ENCODE measurements at regions not wholly inside any gene's neighbourhood (a gene's known extent, or its start where the extent isn't known, plus 50 kb on each side); places are given as distances from the start of the nearest gene placed in this dataset.
"Not testable (repeated sequence)": the region's sequence is repeated elsewhere in the genome, so short reads cannot be mapped to it uniquely, and the experiment has no call there.

DNA sequence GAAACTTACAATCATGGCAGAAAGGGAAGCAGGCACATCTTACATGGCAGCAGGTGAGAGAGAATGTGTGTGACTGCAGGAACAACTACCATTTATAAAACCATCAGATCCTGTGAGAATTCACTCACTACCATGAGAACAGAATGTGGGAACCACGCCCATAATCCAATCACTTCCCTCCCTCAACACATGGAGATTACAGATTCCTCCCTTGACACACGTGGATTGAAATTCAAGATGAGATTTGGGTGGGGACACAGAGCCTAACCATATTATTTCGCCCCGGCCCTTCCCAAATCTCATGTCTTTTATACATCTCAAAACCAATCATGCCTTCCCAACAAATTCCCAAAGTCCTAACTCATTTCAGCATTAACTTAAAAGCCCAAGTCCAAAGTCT is 203.6 kb downstream of the C12orf75 start:
- Histone ChIP-seq H3K4me2 (ENCODE audit: low read length) (no peak overlapping the region), H3K79me2 (ENCODE audit: insufficient read depth, low read length) (no peaks in the 10 kb centered on the region), H3K9me2 (ENCODE audit: insufficient read depth) (no peaks in the 10 kb centered on the region), H3K27ac (ENCODE audit: low read depth, low read length) (no peak overlapping the region), H3K36me3 (ENCODE audit: control insufficient read depth in 1 of 2, insufficient read depth in 2 of 2, low read length in 2 of 2) (no peaks in the 10 kb centered on the region), H4K20me1 (ENCODE audit: insufficient read depth) (no peaks in the 10 kb centered on the region), H3K9me3 (ENCODE audit: control insufficient read depth in 1 of 2, insufficient read depth in 1 of 2, low read depth in 1 of 2, low read length in 2 of 2) (peaks cover 0 to 10% of the 10 kb centered on the region in 2 experiments; a peak in 1 of 4 replicates), H3K4me1 (ENCODE audit: control insufficient read depth in 1 of 2, insufficient read depth in 2 of 2, low read length in 2 of 2) (no peaks in the 10 kb centered on the region), H3K4me3 (replicated peaks in 1 of 2; ENCODE audit: low read depth in 1 of 2, low read length in 2 of 2) (no peak overlapping the region), H3K9ac (ENCODE audit: low read length) (no peak overlapping the region), H3K27me3 (ENCODE audit: insufficient read depth, low read length) (no peaks in the 10 kb centered on the region), H2AFZ (ENCODE audit: low read depth, low read length, poor library complexity, severe bottlenecking) (no peak overlapping the region)
- BruUV-seq (replicated peaks), result no TSS peak
- ChIA-PET POLR2A (no interaction called here), CTCF (no interaction called here), RAD21 (ENCODE audit: low non-redundant PET in 1 of 2, low total read pairs in 2 of 2, uncharacterized antibody in 2 of 2, unreplicated experiment in 2 of 2) (no interaction called here)
- intact Hi-C loops (cut with micrococcal nuclease), result no loop called here
- ATAC-seq (no peak), DNase-seq (ENCODE audit: low read depth, low spot score) (no peak)
- TF ChIP-seq FOSL1 (IDR thresholded peaks at IDR 0.05; ENCODE audit: low read depth) (no peak), TCF7L2 (IDR thresholded peaks at IDR 0.05; ENCODE audit: borderline replicate concordance, extremely low read depth, insufficient read depth, insufficient read length) (no peak)
- TF ChIP-seq, protein P1, sequence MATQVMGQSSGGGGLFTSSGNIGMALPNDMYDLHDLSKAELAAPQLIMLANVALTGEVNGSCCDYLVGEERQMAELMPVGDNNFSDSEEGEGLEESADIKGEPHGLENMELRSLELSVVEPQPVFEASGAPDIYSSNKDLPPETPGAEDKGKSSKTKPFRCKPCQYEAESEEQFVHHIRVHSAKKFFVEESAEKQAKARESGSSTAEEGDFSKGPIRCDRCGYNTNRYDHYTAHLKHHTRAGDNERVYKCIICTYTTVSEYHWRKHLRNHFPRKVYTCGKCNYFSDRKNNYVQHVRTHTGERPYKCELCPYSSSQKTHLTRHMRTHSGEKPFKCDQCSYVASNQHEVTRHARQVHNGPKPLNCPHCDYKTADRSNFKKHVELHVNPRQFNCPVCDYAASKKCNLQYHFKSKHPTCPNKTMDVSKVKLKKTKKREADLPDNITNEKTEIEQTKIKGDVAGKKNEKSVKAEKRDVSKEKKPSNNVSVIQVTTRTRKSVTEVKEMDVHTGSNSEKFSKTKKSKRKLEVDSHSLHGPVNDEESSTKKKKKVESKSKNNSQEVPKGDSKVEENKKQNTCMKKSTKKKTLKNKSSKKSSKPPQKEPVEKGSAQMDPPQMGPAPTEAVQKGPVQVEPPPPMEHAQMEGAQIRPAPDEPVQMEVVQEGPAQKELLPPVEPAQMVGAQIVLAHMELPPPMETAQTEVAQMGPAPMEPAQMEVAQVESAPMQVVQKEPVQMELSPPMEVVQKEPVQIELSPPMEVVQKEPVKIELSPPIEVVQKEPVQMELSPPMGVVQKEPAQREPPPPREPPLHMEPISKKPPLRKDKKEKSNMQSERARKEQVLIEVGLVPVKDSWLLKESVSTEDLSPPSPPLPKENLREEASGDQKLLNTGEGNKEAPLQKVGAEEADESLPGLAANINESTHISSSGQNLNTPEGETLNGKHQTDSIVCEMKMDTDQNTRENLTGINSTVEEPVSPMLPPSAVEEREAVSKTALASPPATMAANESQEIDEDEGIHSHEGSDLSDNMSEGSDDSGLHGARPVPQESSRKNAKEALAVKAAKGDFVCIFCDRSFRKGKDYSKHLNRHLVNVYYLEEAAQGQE (IDR thresholded peaks at IDR 0.05; ENCODE audit: low read depth), result no peak

DNA sequence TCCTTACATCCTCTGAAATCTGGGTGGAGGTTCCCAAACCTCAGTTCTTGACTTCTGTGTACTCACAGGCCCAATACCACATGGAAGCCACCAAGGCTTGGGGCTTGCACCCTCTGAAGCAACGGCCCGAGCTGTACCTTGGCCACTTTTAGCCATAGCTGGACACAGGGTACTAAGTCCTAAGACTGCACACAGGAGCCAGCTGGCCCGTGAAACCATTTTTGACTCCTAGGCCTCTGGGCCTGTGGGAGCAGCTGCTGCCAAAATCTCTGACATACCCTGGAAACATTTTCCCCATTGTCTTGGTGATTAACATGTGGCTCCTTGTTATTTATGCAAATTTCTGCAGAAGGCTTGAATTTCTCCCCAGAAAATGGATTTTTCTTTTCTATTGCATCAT is 204.5 kb downstream of the C12orf75 start:
- CTCF ChIA-PET, POLR2A ChIA-PET: not testable (repeated sequence)

More for the DNA sequence above, 204.5 kb downstream of the C12orf75 start:
- intact Hi-C loops (cut with micrococcal nuclease); ATAC-seq; H3K4me3 ChIP-seq (replicated peaks in 1 of 2; ENCODE audit: low read depth in 1 of 2, low read length in 2 of 2); H3K9ac ChIP-seq (ENCODE audit: low read length); DNase-seq (ENCODE audit: low read depth, low spot score); H2AFZ ChIP-seq (ENCODE audit: low read depth, low read length, poor library complexity, severe bottlenecking); H3K4me2 ChIP-seq (ENCODE audit: low read length); H4K20me1 ChIP-seq (ENCODE audit: insufficient read depth); H3K9me2 ChIP-seq (ENCODE audit: insufficient read depth); H3K27me3 ChIP-seq (ENCODE audit: insufficient read depth, low read length); H3K79me2 ChIP-seq (ENCODE audit: insufficient read depth, low read length); H3K36me3 ChIP-seq (ENCODE audit: control insufficient read depth in 1 of 2, insufficient read depth in 2 of 2, low read length in 2 of 2); H3K27ac ChIP-seq (ENCODE audit: low read depth, low read length); H3K4me1 ChIP-seq (ENCODE audit: control insufficient read depth in 1 of 2, insufficient read depth in 2 of 2, low read length in 2 of 2); BruUV-seq (replicated peaks); RAD21 ChIA-PET (ENCODE audit: low non-redundant PET in 1 of 2, low total read pairs in 2 of 2, uncharacterized antibody in 2 of 2, unreplicated experiment in 2 of 2): not testable (repeated sequence)
- H3K9me3 ChIP-seq (ENCODE audit: control insufficient read depth in 1 of 2, insufficient read depth in 1 of 2, low read depth in 1 of 2, low read length in 2 of 2), result peaks cover 0 to 10% of the 10 kb centered on the region in 2 experiments; a peak in 1 of 4 replicates
